H4 (cell line): ENCODE measurements at regions not wholly inside any gene's neighbourhood (a gene's known extent, or its start where the extent isn't known, plus 50 kb on each side); places are given as distances from the start of the nearest gene placed in this dataset.
"Not testable (repeated sequence)": the region's sequence is repeated elsewhere in the genome, so short reads cannot be mapped to it uniquely, and the experiment has no call there.

Experiments used
- DNase-seq: peaks from one replicate; pipeline ENCODE4 v3.0.0-alpha.2; 2015; ENCODE audit warnings: low spot score

DNA sequence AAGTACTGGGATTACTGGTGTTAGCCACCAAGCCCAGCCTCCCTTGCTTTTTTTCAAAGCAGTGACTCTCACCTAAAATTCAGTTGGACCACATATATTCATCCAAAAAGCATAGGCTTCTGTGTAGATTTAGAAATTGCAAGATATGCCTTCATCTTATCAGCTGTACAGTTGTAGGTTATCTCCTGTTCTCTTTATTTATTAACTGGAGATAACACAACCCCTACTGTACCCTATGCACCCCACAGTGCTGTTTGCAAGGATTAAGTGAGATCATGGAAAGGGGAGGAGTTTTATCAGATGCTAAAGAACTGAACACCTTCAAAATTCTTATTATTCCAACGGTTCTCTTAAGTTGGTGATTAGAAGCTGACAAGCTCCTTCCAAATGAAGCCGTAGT is 164.4 kb upstream of the JARID2 start:
- DNase-seq: no peak

DNA sequence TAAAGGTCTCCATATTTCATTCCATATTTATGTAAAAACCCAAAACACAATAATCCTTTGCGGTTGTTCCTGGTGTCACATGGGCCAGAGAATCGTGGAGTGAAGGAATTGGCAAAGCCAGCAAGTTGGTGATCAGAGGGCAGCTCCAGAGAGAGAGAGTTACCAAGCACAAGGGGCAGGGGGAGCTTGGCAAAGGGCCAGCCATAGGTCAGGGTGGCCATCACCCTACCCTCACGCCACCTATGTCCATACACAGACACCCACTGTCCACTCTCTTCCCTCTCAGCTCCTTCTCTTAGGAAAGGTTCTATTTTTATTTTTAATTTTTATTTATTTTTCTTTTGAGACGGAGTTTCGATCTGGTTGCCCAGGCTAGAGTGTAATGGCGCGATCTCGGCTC is 163.2 kb upstream of the JARID2 start:
- no peak for DNase-seq

DNA sequence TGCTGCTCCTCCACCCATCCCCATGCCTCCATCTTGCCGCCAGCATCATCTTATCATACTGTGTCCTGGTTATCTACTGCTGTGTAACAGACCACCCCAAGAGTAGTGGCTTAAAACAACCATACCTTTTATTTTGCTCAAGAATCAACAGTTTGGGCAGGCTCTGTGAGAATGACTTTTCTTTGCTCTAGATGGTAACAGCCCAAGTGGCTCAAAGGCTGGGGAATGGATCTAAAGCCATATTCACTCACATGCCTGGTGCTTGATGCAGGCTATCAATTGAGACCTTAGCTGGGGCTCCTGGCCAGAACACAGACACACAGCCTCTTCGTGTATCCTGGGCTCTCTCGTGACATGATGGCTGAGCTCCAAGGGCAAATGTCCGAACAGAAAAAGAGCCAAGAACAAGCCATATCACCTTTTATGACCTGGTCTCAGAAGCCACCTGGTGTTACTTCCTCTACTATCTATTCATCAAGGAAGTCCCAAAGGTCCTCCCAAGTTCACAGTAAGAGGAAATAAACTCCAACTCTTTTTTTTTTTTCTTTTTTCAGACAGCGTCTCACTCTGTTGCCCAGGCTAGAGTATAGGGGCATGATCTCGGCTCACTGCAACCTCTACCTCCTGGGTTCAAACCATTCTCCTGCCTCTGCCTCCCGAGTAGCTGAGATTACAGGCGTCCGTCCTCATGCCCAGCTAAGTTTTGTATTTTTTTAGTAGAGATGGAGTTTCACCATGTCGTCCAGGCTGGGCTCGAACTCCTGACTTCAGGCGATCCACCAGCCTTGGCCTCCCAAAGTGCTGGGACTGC is 159.3 kb upstream of the JARID2 start:
- DNase-seq: no peak

DNA sequence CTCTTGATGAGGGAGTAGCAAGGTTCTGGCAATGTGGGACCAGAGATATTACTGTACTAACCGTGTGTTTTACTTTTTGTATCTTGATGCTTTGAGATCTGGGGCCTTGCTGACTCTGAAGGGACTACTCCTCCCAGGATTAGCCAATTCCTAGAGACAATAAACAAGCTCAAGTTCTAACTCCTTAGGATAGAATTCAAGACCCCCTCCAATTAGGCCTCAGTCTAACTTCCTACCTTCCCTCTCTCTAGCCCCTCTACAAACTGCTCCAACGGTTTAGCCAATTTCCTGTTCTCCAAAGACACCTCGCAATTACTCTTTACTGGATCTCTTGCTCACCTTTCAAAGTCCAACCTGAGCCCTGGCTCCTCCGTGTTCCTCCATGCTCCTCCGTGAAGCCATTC is 158.7 kb upstream of the JARID2 start:
- DNase-seq: no peak

DNA sequence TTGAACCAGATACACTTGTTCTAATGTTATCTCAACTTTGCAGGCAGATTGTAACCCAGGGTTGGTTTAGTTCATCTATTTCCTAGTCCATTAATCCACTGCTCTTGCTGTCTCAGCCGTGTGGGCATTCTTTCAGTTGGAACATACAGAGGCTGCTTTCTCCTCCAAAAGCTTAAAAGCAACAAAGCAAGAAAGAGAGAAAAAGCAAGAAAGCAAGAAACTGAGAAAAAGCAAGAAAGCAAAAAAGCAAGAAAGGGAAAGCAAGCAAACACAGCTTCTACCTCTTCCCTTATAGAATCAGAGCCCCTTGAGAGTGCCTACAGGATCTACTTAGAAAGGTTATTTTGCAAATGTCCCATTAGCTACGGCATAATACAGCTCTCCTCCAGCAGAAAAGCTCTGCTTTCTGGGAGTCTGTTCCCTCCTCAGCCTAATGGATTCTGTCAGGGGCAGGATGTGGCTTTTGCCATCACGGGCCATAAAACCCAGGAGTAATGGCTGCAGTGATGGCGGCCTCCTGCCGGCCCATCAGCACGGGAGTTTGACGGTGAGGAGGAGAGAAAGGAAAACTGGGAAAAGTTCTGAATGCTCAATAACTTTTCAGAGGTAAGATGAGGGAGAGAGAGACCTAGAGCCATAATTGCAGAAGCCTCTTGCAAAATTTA is 156.8 kb upstream of the JARID2 start:
- DNase-seq: no peak

DNA sequence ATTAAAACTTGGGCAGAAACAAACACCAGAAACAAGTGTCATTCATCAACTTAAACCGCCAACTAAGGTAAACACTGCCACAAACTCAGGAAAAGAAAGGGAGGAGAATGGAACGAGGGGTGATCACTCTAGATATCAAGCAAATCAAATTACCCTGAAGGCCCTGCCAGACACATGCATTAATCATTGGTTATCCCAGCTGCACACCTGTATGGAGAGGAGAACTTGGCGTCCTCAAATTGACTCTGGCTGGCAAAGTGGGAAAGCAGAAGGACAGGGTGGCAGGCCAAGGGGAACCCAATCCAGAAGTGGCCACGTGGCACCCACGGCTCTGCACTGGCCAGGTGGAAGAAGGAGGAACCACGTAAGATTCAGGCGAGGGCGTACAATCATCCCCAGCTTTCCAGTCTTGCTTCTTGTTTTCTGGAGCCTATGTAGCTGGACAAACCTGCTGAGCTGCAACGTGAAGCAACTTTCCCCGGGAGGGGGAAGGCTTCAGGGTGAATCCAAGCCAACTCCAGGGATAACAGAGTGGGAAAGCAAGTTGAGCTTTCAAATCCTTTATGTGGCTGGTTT is 156.2 kb upstream of the JARID2 start:
- DNase-seq: no peak

DNA sequence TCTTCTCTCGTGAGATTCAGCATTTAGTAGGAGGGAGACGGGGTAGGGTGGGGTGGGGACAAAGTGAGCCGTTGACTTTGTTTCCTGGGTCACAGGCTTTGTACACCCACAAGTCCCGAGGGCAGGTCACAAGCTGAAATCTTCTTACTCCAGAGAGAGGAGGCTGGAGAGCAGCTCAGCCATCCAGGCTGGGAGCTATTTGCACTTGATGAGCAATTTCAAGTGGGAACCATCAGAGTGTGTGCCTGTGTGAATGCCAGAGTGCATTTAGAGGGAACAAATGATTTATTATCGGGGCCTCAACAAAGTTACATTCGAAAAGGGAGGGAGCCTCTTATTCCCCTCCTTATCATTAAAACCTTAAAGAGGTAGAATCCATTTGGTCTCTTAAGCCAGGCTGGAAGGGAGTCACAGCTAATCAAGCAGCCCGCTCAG is 155.7 kb upstream of the JARID2 start:
- no peak for DNase-seq

DNA sequence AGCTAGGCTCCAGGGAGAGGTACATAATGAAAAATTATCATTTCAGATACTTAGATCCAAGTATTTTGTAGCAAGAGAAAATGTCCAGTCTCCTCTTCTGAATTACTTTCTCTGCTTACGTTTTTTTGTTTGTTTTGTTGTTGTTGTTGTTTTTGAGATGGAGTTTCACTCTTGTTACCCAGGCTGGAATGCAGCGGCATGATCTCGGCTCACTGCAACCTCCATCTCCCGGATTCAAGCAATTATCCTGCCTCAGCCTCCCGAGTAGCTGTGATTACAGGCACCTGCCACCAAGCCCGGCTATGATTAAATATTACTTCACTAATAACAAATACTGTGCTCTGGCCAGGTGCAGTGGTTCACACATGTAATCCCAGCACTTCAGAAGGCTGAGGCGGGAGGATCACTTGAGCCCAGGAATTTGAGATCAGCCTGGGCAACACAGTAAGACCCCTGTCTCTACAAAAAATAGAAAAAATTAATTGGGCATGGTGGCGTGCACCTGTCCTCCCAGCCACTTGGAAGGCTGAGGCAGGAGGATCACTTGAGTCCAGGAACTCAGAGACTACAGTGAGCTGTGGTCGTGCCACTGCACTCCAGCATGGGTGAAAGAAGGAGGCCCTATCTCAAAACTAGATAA is 155.0 kb upstream of the JARID2 start:
- DNase-seq: no peak

DNA sequence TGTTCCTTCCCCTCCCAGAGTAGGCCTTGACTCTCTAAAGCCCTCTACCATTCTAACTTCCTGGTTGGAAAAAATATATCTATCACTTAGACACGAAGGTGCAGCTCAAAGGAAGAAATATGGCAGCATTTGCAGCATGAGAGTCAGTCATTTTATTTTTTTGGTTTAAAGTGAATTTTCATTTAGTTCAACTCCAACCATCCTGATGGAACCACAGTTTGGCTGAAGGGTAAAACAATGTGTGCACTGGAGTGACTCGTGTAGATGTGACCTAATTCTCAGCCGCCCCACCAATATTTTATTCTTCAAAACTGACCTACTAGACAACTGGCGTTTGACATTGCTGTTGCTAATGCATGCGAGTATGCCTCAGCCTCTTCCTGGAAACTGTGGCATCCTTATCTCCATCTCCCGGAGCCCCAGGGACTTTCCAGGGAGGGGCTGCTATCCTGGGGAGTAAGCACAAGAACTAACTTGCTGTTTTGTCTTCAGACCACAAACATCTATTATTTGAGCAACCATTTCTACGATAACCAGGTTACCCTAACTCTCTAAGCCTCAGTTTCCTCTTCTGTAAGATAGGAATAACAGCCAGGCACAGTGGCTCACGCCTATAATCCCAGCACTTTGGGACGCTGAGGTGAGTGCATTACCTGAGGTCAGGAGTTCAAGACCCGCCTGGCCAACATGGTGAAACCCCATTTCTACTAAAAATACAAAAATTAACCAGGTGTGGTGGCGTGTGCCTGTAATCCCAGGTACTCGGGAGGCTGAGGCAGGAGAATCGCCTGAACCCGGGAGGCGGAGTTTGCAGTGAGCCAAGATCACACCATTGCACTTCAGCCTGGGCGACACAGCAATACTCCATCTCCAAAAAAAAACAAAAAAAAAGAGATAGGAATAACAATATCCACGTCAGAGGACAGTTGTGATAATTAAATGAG is 148.7 kb upstream of the JARID2 start:
- DNase-seq: no peak

DNA sequence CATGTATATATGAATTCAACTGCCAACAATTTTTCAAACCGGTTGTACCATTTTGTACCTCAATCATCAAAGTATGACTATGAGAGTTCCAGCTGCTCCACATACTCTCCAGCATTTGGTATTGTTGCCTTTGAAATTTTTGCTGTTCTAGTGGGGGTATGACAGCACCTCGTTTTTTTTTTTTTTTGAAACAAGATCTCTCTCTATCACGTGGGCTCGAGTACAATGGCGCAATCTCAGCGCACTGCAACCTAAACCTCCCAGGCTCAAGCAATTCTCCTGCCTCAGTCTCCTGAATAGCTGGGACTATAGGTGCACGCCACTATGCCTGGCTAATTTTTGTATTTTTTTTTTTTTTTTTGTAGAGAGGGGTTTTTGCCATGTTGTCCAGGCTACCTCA is 144.7 kb upstream of the JARID2 start:
- DNase-seq: no peak

DNA sequence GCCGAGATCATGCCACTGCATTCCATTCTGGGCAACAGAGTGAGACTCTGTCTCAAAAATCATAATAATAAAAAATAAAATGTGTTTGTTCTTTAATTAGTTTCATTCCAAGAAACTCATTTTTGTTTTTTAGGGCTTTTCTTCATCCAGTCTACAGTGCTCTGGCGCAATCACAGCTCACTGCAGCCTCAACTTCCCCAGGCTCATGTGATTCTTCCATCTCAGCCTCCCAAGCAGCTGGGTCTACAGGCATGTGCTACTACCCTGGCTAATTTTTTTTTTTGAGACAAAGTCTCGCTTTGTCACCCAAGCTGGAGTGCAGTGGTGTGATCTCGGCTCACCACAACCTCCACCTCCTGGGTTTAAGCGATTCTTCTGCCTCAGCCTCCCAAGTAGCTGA is 143.6 kb upstream of the JARID2 start:
- DNase-seq: no peak

DNA sequence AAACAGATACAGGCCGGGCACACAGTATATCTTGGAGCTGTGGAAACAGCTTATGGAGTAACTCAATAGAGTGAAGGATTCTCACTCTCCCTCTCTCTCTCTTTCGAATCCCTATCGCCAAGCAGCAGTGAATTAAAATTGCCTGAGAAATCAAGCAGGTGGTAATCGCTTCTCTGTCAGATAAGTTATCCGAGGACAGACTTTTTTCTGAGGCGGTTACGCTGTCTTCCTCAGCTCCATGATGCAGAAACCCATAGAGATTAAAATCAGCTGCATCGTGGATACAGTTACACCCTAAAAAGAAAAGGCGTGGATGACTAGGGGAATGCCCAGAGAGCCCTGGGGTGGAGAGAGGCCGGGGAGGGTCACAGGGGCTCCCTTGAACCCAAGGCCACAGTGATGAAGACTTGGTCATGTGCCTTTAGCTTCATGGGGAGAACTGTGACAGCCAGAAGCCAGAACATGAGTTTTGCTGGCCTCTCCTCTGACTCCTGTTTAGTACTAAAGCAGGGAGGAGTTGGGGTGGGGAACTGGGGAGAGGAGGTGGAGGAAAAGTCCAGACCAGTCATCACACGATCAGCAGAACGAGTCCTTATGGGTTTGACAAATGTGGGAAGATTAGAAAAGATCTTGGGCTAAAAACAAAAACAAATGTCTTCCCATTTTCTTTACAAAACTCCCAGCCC is 138.8 kb upstream of the JARID2 start:
- no peak for DNase-seq

DNA sequence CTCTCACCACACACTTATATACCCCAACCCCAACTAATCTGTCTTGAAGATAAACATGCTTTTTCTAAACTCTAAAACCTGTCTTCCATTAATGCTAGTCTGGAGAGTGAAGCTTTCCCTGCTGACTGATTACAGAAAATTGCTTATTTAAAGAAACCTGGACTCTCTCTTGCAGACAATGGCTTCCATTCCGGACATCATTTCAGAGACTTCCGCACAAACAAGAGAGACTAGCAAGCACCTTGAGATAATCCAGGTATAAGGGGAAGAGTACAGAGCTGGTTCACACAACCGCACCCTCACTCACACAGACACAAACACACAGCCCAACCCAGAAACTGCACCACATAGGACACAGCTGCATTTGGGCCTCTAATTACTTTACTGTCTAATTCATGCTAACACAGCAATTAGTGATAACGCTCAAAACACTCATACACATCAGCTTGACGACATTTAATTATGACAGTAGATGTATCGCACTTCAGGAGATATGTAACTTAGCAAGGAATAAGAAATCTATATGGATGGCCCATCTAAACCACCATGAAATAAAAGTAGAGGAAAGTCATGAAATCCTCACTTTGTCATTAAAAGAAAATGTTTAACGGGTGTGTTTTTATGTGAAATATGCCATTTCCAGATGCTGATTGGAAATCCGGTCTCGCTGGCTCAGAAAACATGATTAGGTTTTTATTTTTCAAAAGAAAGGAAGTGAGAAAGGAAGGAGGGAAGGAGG is 138.1 kb upstream of the JARID2 start:
- no peak for DNase-seq

DNA sequence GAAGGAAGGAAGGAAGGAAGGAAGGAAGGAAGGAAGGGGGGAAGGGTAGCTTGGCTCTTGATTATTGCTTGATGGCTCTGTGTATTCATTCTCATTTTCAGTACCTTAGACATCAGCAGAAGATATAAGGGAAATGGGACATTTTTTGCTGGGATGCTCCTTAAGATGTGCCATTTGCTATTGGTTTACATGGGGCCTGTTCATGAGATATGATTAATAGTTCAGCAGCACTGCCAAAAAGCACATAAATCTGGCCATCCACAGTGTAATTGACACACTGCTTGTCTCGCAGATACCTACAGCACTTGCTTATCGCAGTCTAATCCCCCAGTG is 137.5 kb upstream of the JARID2 start:
- DNase-seq: no peak

DNA sequence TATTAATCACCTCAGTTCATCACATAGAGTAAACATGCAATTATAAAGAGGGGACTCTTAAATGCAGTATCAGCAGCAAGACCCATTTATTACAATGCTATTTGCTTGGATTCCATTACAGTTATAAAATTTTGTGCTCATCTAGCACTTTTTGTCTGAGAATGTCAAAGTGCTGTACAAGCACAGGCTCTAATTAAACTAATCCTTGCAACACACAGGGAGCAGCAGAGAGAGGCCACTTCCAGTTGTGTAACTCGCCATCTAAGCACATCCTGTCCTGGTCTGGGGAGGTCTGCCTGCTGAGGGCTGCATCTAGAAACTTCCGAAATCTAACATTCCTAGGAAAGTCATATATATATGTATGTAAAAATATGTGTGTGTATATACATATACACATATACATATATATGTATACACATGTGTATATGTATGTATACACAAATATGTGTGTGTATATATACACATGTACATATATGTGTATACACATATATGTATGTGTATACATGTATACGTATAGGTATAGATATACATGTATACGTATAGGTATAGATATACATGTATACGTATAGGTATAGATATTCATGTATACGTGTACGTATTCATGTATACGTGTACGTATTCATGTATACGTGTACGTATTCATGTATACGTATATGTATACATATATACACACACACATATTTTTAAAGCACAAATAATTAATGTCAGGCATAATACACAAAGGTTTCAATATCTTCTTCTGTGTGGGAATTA is 136.4 kb upstream of the JARID2 start:
- no peak for DNase-seq

DNA sequence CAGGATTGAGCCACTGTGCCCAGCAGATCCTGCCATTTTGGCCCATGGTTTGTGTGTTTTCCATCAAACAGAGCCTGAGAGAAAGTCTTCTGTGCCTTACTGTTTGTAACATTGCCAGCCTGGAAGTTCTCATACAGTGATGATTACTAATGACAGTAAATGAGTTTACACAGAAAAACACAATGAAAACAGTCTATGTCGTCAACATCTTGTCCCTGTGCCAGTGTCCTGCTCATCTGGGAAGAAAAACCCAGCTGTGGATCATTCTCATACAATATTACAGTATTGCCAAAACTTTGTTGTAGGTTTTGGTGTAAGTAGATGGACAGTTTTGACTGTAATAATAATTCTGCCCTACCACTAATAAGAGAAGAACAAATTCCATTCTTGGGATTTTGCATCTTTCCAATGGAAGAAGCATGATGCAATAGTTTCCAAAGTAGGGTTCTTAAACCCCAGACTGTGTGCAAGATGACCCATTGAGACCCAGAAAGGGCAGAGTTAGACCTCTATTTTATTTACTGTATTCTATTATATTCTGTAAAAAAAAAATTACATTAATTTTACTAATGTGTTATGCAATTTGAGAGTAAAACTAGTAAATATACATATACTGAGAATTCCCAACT is 135.0 kb upstream of the JARID2 start:
- no peak for DNase-seq

DNA sequence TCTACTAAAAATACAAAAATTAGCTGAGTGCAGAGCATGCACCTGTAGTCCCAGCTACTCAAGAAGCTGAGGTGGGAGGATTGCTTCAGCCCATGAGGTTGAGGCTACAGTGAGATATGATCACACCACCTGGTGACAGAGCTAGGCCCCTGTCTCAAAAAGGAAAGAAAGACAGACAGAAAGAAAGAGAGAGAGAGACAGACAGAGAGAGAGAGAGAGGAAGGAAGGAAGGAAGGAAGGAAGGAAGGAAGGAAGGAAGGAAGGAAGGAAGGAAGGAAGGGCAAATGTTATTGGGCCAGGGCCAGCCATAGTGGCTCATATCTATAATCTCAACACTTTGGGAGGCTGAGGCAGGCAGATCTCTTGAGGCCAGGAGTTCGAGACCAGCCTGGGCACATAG is 134.3 kb upstream of the JARID2 start:
- not testable (repeated sequence) for DNase-seq

DNA sequence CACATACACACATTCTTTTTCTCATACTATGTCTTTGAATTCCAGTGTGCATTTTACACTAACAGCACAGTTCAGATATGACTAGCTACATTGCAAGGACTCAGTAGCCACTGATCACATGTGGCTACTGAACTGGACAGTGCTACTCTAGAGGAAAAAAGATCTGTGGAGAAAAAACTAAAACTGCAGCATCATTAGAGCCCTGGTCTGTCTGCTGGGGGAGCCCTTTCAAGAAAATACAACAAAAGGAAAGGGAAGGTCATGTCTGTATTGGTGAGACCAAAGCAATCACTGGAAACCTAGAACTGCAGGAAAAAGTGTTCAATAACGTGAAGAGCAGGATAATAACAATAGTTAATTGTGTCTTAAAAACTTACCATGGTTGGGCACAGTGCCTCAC is 132.3 kb upstream of the JARID2 start:
- no peak for DNase-seq

DNA sequence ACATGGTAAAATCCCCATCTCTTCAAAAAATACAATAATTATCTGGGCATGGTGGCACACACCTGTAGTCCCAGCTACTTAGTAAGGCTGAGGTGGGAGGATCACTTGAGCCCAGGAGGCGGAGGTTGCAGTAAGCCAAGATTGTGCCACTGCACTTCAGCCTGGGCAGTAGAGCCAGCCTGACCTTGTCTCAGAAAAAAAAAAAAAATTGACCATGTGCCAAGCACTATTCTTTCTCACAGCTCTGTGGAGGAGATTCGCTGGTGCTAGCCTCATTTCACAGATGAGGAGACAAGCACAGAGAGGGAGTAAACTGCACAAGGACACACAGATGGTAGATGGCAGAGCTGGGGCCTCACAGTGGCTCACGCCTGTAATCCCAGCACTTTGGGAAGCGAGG is 131.8 kb upstream of the JARID2 start:
- no peak for DNase-seq
